Mesothelial cell of epicardium (in vitro differentiated cells): ENCODE measurements at regions not wholly inside any gene's neighbourhood (a gene's known extent, or its start where the extent isn't known, plus 50 kb on each side); places are given as distances from the start of the nearest gene placed in this dataset.

Source experiments
- DNase-seq, 2 experiments: peaks; one replicate each; pipeline ENCODE4 v3.0.0; 2021; ENCODE audit warnings: low spot score in 2 of 2; ENCODE audit not compliant: unreplicated experiment in 2 of 2
- H3K27ac Mint-ChIP-seq: 2 replicates; pipeline ENCODE4 v1.8.0; 2021; ENCODE audit warnings: mixed read lengths
- H3K27me3 Mint-ChIP-seq: 2 replicates; pipeline ENCODE4 v1.8.0; 2021; ENCODE audit warnings: low read depth, mixed read lengths
- H3K36me3 Mint-ChIP-seq: 2 replicates; pipeline ENCODE4 v1.8.0; 2021; ENCODE audit warnings: mixed read lengths
- H3K4me1 Mint-ChIP-seq: 2 replicates; pipeline ENCODE4 v1.8.0; 2021; ENCODE audit warnings: mixed read lengths
- H3K4me3 Mint-ChIP-seq: 2 replicates; pipeline ENCODE4 v1.8.0; 2021; ENCODE audit warnings: mild to moderate bottlenecking, moderate library complexity, mixed read lengths
- H3K9me3 Mint-ChIP-seq: 2 replicates; pipeline ENCODE4 v1.8.0; 2021; ENCODE audit warnings: mixed read lengths
- CTCF ChIP-seq: fragments of 200-600 bp; sonication (generic); IDR thresholded peaks from one replicate; pipeline ENCODE4 v1.5.0; 2021; ENCODE audit warnings: antibody characterized with exemption; ENCODE audit not compliant: unreplicated experiment

GRCh38 chr13:88895261-88895941, 1224.2 kb downstream of the SLITRK5 start:
- Mint-ChIP-seq H3K27ac (no peak overlapping the region), H3K4me1 (peaks cover 2% of the 10 kb centered on the region), H3K36me3 (no peaks in the 10 kb centered on the region), H3K9me3 (peaks cover 8% of the 10 kb centered on the region), H3K27me3 (no peaks in the 10 kb centered on the region), H3K4me3 (no peak overlapping the region)
- DNase-seq = no peak
- no peak for TF ChIP-seq CTCF

DNA sequence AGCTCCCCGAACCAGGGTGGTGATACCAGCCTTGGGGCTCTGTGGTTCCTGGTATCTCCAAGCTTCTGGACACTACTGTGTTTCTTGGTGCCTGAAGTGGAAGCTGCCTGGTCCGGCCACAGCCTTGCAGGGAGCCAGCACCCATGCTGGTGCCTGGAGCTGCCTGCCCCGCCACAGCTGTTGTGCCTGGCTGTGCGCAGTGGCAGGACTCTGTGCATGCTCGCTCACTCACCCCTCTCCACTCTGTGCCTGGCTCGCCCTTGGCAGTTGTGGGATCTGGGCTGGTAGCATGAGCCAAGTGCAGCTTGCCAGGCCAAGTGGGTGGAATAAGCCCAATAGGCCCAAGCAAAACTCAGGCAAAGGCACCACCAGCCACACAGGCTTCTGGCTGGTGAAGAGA, 1225.3 kb downstream of the SLITRK5 start:
- Mint-ChIP-seq H3K27me3 (no peaks in the 10 kb centered on the region), H3K4me1 (peaks cover 2% of the 10 kb centered on the region), H3K27ac (no peak overlapping the region), H3K4me3 (no peak overlapping the region), H3K9me3 (peaks cover 12% of the 10 kb centered on the region), H3K36me3 (no peaks in the 10 kb centered on the region)
- no peak for DNase-seq
- TF ChIP-seq CTCF = no peak

GRCh38 chr13:88908961-88909441, 1237.8 kb downstream of the SLITRK5 start:
- TF ChIP-seq CTCF = no peak
- peak overlapping the region; percentile 61 for H3K27ac Mint-ChIP-seq

DNA sequence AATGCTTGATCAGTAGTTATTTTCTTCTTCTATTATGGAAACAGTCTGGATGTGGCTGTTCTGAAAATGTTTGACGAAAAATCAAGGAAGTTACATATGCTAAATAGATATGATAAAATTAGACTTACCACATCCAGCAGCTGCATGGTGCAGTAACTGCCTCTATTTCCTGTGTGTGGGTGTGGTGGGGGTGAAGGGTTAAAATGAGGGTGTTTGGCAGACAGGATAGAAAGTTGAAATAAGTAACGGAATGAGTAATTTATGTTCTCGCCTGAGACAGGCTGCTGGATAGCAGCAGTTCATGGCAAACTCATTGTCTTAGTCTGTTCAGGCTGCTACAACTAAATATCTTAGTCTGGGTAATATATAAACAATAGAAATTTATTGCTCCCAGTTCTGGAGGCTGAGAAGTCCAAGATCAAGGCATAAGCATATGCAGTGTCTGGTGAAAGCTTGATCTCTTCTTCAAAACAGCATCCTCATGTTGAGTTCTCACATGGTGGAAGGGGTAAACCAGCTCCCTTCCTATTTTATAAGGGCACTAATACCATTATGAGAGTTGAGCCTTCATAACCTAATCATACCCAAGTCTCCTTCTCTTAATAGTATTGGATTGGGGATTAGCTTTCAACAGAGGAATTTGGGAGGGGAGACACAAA, 1248.9 kb downstream of the SLITRK5 start:
- Mint-ChIP-seq H3K27me3 (no peaks in the 10 kb centered on the region), H3K4me1 (no peaks in the 10 kb centered on the region), H3K27ac (no peak overlapping the region), H3K36me3 (no peaks in the 10 kb centered on the region), H3K9me3 (peaks cover 20% of the 10 kb centered on the region), H3K4me3 (no peak overlapping the region)
- TF ChIP-seq CTCF = no peak
- no peak for DNase-seq

More at GRCh38 chr13:88908961-88909441, 1237.8 kb downstream of the SLITRK5 start:
- H3K4me1 Mint-ChIP-seq = peaks cover 7% of the 10 kb centered on the region
- DNase-seq = no peak
- peaks cover 19% of the 10 kb centered on the region for H3K9me3 Mint-ChIP-seq
- peaks cover 1% of the 10 kb centered on the region for H3K36me3 Mint-ChIP-seq
- no peaks in the 10 kb centered on the region for H3K27me3 Mint-ChIP-seq
- no peak overlapping the region for H3K4me3 Mint-ChIP-seq

GRCh38 chr13:88925954-88926353, 1254.8 kb downstream of the SLITRK5 start:
- H3K27me3 Mint-ChIP-seq = no peaks in the 10 kb centered on the region
- no peak overlapping the region for H3K27ac Mint-ChIP-seq
- DNase-seq = no peak
- H3K36me3 Mint-ChIP-seq = no peaks in the 10 kb centered on the region
- H3K4me3 Mint-ChIP-seq = no peak overlapping the region
- H3K9me3 Mint-ChIP-seq = no peaks in the 10 kb centered on the region
- H3K4me1 Mint-ChIP-seq = no peaks in the 10 kb centered on the region
- no peak for TF ChIP-seq CTCF
